ENCODE measurements at regions not wholly inside any gene's neighbourhood (a gene's known extent, or its start where the extent isn't known, plus 50 kb on each side); places are given as distances from the start of the nearest gene placed in this dataset.
A peak's percentile ranks its signal among the peaks of the same experiment; 100 is the strongest.

- WGBS, 2 donors = 49 to 52% methylated on average over 4 of the region's 4 CpGs
- peaks cover 0 to 2% of the 10 kb centered on the region in 2 donors for H3K9me3 ChIP-seq (ENCODE audit: control insufficient read depth in 2 of 2, insufficient read depth in 1 of 2, low read depth in 1 of 2, low read length in 1 of 2)
- H3K27me3 ChIP-seq (ENCODE audit: control insufficient read depth in 1 of 2, insufficient read depth in 2 of 2, low read length in 2 of 2) = no peaks in the 10 kb centered on the region
- peak overlapping the region; percentile 31 to 33 for H3K27ac ChIP-seq (ENCODE audit: low read depth in 2 of 2, low read length in 1 of 2)
- peaks cover 0 to 17% of the 10 kb centered on the region in 2 donors for H3K4me1 ChIP-seq (ENCODE audit: control insufficient read depth in 2 of 2, insufficient read depth in 2 of 2, low read length in 1 of 2)
- no peaks in the 10 kb centered on the region for H3K36me3 ChIP-seq (ENCODE audit: control insufficient read depth in 2 of 2, insufficient read depth in 2 of 2, low read length in 1 of 2)
- H3K4me3 ChIP-seq (ENCODE audit: low read depth in 1 of 2, low read length in 2 of 2) = no peak overlapping the region
Observed at GRCh38 chr12:124637163-124637562, 69.8 kb upstream of the NCOR2 start.

GRCh38 chr12:124636138-124636978, 68.9 kb upstream of the NCOR2 start:
- peaks cover 0 to 2% of the 10 kb centered on the region in 2 donors for H3K9me3 ChIP-seq (ENCODE audit: control insufficient read depth in 2 of 2, insufficient read depth in 1 of 2, low read depth in 1 of 2, low read length in 1 of 2)
- WGBS, 2 donors = 26 to 41% methylated on average over 10 of the region's 10 CpGs
- H3K36me3 ChIP-seq (ENCODE audit: control insufficient read depth in 2 of 2, insufficient read depth in 2 of 2, low read length in 1 of 2) = no peaks in the 10 kb centered on the region
- no peak overlapping the region for H3K4me3 ChIP-seq (ENCODE audit: low read depth in 1 of 2, low read length in 2 of 2)
- H3K27ac ChIP-seq (ENCODE audit: low read depth in 2 of 2, low read length in 1 of 2) = peak overlapping the region in 1 of 2 donors; percentile 45
- H3K4me1 ChIP-seq (ENCODE audit: control insufficient read depth in 2 of 2, insufficient read depth in 2 of 2, low read length in 1 of 2) = peaks cover 0 to 18% of the 10 kb centered on the region in 2 donors
- no peaks in the 10 kb centered on the region for H3K27me3 ChIP-seq (ENCODE audit: control insufficient read depth in 1 of 2, insufficient read depth in 2 of 2, low read length in 2 of 2)

GRCh38 chr12:124635316-124635715, 67.9 kb upstream of the NCOR2 start:
- peaks cover 0 to 18% of the 10 kb centered on the region in 2 donors for H3K4me1 ChIP-seq (ENCODE audit: control insufficient read depth in 2 of 2, insufficient read depth in 2 of 2, low read length in 1 of 2)
- peaks cover 0 to 2% of the 10 kb centered on the region in 2 donors for H3K9me3 ChIP-seq (ENCODE audit: control insufficient read depth in 2 of 2, insufficient read depth in 1 of 2, low read depth in 1 of 2, low read length in 1 of 2)
- H3K27ac ChIP-seq (ENCODE audit: low read depth in 2 of 2, low read length in 1 of 2) = no peak overlapping the region
- 92 to 94% methylated on average over 7 of the region's 7 CpGs for WGBS, 2 donors
- no peaks in the 10 kb centered on the region for H3K36me3 ChIP-seq (ENCODE audit: control insufficient read depth in 2 of 2, insufficient read depth in 2 of 2, low read length in 1 of 2)
- H3K4me3 ChIP-seq (ENCODE audit: low read depth in 1 of 2, low read length in 2 of 2) = no peak overlapping the region
- H3K27me3 ChIP-seq (ENCODE audit: control insufficient read depth in 1 of 2, insufficient read depth in 2 of 2, low read length in 2 of 2) = no peaks in the 10 kb centered on the region

- 52 to 65% methylated on average over 17 of the region's 17 CpGs for WGBS, 2 donors
- Histone ChIP-seq H3K27ac (ENCODE audit: low read depth in 2 of 2, low read length in 1 of 2) (peak overlapping the region; percentile 24 to 75), H3K36me3 (ENCODE audit: control insufficient read depth in 2 of 2, insufficient read depth in 2 of 2, low read length in 1 of 2) (no peaks in the 10 kb centered on the region), H3K9me3 (ENCODE audit: control insufficient read depth in 2 of 2, insufficient read depth in 1 of 2, low read depth in 1 of 2, low read length in 1 of 2) (peaks cover 0 to under 1% of the 10 kb centered on the region in 2 donors), H3K4me1 (ENCODE audit: control insufficient read depth in 2 of 2, insufficient read depth in 2 of 2, low read length in 1 of 2) (peaks cover 0 to 12% of the 10 kb centered on the region in 2 donors), H3K27me3 (ENCODE audit: control insufficient read depth in 1 of 2, insufficient read depth in 2 of 2, low read length in 2 of 2) (no peaks in the 10 kb centered on the region), H3K4me3 (ENCODE audit: low read depth in 1 of 2, low read length in 2 of 2) (no peak overlapping the region)
Observed at GRCh38 chr12:124633365-124634362, 66.3 kb upstream of the NCOR2 start.

- Histone ChIP-seq H3K27me3 (ENCODE audit: control insufficient read depth in 1 of 2, insufficient read depth in 2 of 2, low read length in 2 of 2) (no peaks in the 10 kb centered on the region), H3K4me1 (ENCODE audit: control insufficient read depth in 2 of 2, insufficient read depth in 2 of 2, low read length in 1 of 2) (peaks cover 0 to 9% of the 10 kb centered on the region in 2 donors), H3K4me3 (ENCODE audit: low read depth in 1 of 2, low read length in 2 of 2) (no peak overlapping the region), H3K36me3 (ENCODE audit: control insufficient read depth in 2 of 2, insufficient read depth in 2 of 2, low read length in 1 of 2) (no peaks in the 10 kb centered on the region), H3K9me3 (ENCODE audit: control insufficient read depth in 2 of 2, insufficient read depth in 1 of 2, low read depth in 1 of 2, low read length in 1 of 2) (no peaks in the 10 kb centered on the region), H3K27ac (ENCODE audit: low read depth in 2 of 2, low read length in 1 of 2) (peak overlapping the region; percentile 40 to 75)
- WGBS, 2 donors = 67 to 70% methylated on average over 9 of the region's 9 CpGs
Observed at GRCh38 chr12:124632519-124632984, 65.1 kb upstream of the NCOR2 start.

- peaks cover 0 to 9% of the 10 kb centered on the region in 2 donors for H3K4me1 ChIP-seq (ENCODE audit: control insufficient read depth in 2 of 2, insufficient read depth in 2 of 2, low read length in 1 of 2)
- H3K36me3 ChIP-seq (ENCODE audit: control insufficient read depth in 2 of 2, insufficient read depth in 2 of 2, low read length in 1 of 2) = no peaks in the 10 kb centered on the region
- H3K9me3 ChIP-seq (ENCODE audit: control insufficient read depth in 2 of 2, insufficient read depth in 1 of 2, low read depth in 1 of 2, low read length in 1 of 2) = no peaks in the 10 kb centered on the region
- H3K27ac ChIP-seq (ENCODE audit: low read depth in 2 of 2, low read length in 1 of 2) = no peak overlapping the region
- 79 to 90% methylated on average over 11 of the region's 11 CpGs for WGBS, 2 donors
- H3K27me3 ChIP-seq (ENCODE audit: control insufficient read depth in 1 of 2, insufficient read depth in 2 of 2, low read length in 2 of 2) = no peaks in the 10 kb centered on the region
- H3K4me3 ChIP-seq (ENCODE audit: low read depth in 1 of 2, low read length in 2 of 2) = no peak overlapping the region
Observed at GRCh38 chr12:124631681-124632256, 64.4 kb upstream of the NCOR2 start.

GRCh38 chr12:124630791-124631313, 63.4 kb upstream of the NCOR2 start:
- Histone ChIP-seq H3K36me3 (ENCODE audit: control insufficient read depth in 2 of 2, insufficient read depth in 2 of 2, low read length in 1 of 2) (no peaks in the 10 kb centered on the region), H3K4me1 (ENCODE audit: control insufficient read depth in 2 of 2, insufficient read depth in 2 of 2, low read length in 1 of 2) (peaks cover 0 to 12% of the 10 kb centered on the region in 2 donors), H3K9me3 (ENCODE audit: control insufficient read depth in 2 of 2, insufficient read depth in 1 of 2, low read depth in 1 of 2, low read length in 1 of 2) (no peaks in the 10 kb centered on the region), H3K4me3 (ENCODE audit: low read depth in 1 of 2, low read length in 2 of 2) (no peak overlapping the region), H3K27me3 (ENCODE audit: control insufficient read depth in 1 of 2, insufficient read depth in 2 of 2, low read length in 2 of 2) (no peaks in the 10 kb centered on the region), H3K27ac (ENCODE audit: low read depth in 2 of 2, low read length in 1 of 2) (no peak overlapping the region)
- 88 to 90% methylated on average over 15 of the region's 15 CpGs for WGBS, 2 donors

GRCh38 chr12:124629789-124630480, 62.5 kb upstream of the NCOR2 start:
- Histone ChIP-seq H3K9me3 (ENCODE audit: control insufficient read depth in 2 of 2, insufficient read depth in 1 of 2, low read depth in 1 of 2, low read length in 1 of 2) (no peaks in the 10 kb centered on the region), H3K27ac (ENCODE audit: low read depth in 2 of 2, low read length in 1 of 2) (no peak overlapping the region), H3K4me3 (ENCODE audit: low read depth in 1 of 2, low read length in 2 of 2) (no peak overlapping the region), H3K27me3 (ENCODE audit: control insufficient read depth in 1 of 2, insufficient read depth in 2 of 2, low read length in 2 of 2) (no peaks in the 10 kb centered on the region), H3K4me1 (ENCODE audit: control insufficient read depth in 2 of 2, insufficient read depth in 2 of 2, low read length in 1 of 2) (peaks cover 0 to 18% of the 10 kb centered on the region in 2 donors), H3K36me3 (ENCODE audit: control insufficient read depth in 2 of 2, insufficient read depth in 2 of 2, low read length in 1 of 2) (no peaks in the 10 kb centered on the region)
- WGBS, 2 donors = 79% methylated on average over 12 of the region's 12 CpGs
